ENCODE measurements at regions not wholly inside any gene's neighbourhood (a gene's known extent, or its start where the extent isn't known, plus 50 kb on each side); places are given as distances from the start of the nearest gene placed in this dataset.

DNA sequence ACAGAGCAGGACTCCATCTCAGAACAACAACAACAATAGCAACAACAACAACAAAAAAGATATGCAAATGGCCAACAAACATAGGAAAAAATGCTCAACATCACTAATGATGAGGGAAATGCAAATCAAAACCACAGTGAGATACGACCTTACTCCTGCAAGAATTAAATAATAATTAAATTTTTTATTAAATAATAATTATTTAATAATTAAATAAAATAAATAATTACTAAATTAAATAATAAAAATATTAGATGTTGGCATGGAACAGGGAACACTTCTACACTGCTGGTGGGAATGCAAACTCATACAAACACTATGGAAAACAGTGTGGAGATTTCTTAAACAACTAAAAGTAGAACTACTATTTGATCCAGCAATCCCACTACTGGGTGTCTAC is 1022.3 kb upstream of the B3GALT2 start (continued):
- TF ChIP-seq, protein P1, sequence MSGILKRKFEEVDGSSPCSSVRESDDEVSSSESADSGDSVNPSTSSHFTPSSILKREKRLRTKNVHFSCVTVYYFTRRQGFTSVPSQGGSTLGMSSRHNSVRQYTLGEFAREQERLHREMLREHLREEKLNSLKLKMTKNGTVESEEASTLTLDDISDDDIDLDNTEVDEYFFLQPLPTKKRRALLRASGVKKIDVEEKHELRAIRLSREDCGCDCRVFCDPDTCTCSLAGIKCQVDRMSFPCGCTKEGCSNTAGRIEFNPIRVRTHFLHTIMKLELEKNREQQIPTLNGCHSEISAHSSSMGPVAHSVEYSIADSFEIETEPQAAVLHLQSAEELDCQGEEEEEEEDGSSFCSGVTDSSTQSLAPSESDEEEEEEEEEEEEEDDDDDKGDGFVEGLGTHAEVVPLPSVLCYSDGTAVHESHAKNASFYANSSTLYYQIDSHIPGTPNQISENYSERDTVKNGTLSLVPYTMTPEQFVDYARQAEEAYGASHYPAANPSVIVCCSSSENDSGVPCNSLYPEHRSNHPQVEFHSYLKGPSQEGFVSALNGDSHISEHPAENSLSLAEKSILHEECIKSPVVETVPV (CRISPR knock-in tag; IDR thresholded peaks at IDR 0.05) = no peak
- TF ChIP-seq, protein P2, sequence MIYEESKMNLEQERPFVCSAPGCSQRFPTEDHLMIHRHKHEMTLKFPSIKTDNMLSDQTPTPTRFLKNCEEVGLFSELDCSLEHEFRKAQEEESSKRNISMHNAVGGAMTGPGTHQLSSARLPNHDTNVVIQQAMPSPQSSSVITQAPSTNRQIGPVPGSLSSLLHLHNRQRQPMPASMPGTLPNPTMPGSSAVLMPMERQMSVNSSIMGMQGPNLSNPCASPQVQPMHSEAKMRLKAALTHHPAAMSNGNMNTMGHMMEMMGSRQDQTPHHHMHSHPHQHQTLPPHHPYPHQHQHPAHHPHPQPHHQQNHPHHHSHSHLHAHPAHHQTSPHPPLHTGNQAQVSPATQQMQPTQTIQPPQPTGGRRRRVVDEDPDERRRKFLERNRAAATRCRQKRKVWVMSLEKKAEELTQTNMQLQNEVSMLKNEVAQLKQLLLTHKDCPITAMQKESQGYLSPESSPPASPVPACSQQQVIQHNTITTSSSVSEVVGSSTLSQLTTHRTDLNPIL (CRISPR knock-in tag; IDR thresholded peaks at IDR 0.05; ENCODE audit: low read depth) = no peak

GRCh38 chr1:194196562-194196961 is 1010.1 kb upstream of the B3GALT2 start:
- ATAC-seq = no peak
- TF ChIP-seq CSDC2 (CRISPR knock-in tag; IDR thresholded peaks at IDR 0.05) = no peak
- no peak for TF ChIP-seq RARB (CRISPR knock-in tag; IDR thresholded peaks at IDR 0.05)
- TF ChIP-seq, protein P1 (CRISPR knock-in tag; IDR thresholded peaks at IDR 0.05) = no peak
- TF ChIP-seq, protein P3, sequence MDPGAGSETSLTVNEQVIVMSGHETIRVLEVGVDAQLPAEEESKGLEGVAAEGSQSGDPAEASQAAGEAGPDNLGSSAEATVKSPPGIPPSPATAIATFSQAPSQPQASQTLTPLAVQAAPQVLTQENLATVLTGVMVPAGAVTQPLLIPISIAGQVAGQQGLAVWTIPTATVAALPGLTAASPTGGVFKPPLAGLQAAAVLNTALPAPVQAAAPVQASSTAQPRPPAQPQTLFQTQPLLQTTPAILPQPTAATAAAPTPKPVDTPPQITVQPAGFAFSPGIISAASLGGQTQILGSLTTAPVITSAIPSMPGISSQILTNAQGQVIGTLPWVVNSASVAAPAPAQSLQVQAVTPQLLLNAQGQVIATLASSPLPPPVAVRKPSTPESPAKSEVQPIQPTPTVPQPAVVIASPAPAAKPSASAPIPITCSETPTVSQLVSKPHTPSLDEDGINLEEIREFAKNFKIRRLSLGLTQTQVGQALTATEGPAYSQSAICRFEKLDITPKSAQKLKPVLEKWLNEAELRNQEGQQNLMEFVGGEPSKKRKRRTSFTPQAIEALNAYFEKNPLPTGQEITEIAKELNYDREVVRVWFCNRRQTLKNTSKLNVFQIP (CRISPR knock-in tag; IDR thresholded peaks at IDR 0.05; ENCODE audit: borderline replicate concordance, low read depth) = no peak
- no peak for TF ChIP-seq GLIS3 (CRISPR knock-in tag; IDR thresholded peaks at IDR 0.05)
- TF ChIP-seq TOX (CRISPR knock-in tag; IDR thresholded peaks at IDR 0.05; ENCODE audit: borderline replicate concordance) = no peak
- TF ChIP-seq TCF4 (CRISPR knock-in tag; IDR thresholded peaks at IDR 0.05; ENCODE audit: borderline replicate concordance) = no peak
- TF ChIP-seq PPARA (CRISPR knock-in tag; IDR thresholded peaks at IDR 0.05; ENCODE audit: borderline replicate concordance) = no peak

GRCh38 chr1:194194724-194195123 is 1008.3 kb upstream of the B3GALT2 start:
- no peak for ATAC-seq
- TF ChIP-seq PPARA (CRISPR knock-in tag; IDR thresholded peaks at IDR 0.05; ENCODE audit: borderline replicate concordance) (no peak), BACH2 (CRISPR knock-in tag; IDR thresholded peaks at IDR 0.05; ENCODE audit: borderline replicate concordance) (no peak), RARB (CRISPR knock-in tag; IDR thresholded peaks at IDR 0.05) (no peak), ZNF565 (CRISPR knock-in tag; conservative IDR thresholded peaks at IDR 0.05; ENCODE audit: low read depth) (no peak), SNAI2 (CRISPR knock-in tag; IDR thresholded peaks at IDR 0.05) (no peak), ISL1 (CRISPR knock-in tag; IDR thresholded peaks at IDR 0.05) (no peak), TCF4 (CRISPR knock-in tag; IDR thresholded peaks at IDR 0.05; ENCODE audit: borderline replicate concordance) (no peak), OSR1 (CRISPR knock-in tag; IDR thresholded peaks at IDR 0.05) (no peak), CSDC2 (CRISPR knock-in tag; IDR thresholded peaks at IDR 0.05) (no peak), TOX (CRISPR knock-in tag; IDR thresholded peaks at IDR 0.05; ENCODE audit: borderline replicate concordance) (no peak), PATZ1 (CRISPR knock-in tag; IDR thresholded peaks at IDR 0.05; ENCODE audit: borderline replicate concordance) (no peak), ZFP3 (CRISPR knock-in tag; IDR thresholded peaks at IDR 0.05) (no peak), ZNF70 (CRISPR knock-in tag; IDR thresholded peaks at IDR 0.05) (no peak), GLIS3 (CRISPR knock-in tag; IDR thresholded peaks at IDR 0.05) (no peak)
- TF ChIP-seq, protein P3 (CRISPR knock-in tag; IDR thresholded peaks at IDR 0.05; ENCODE audit: borderline replicate concordance, low read depth) = no peak
- TF ChIP-seq, protein P1 (CRISPR knock-in tag; IDR thresholded peaks at IDR 0.05) = no peak
- TF ChIP-seq, protein P4, sequence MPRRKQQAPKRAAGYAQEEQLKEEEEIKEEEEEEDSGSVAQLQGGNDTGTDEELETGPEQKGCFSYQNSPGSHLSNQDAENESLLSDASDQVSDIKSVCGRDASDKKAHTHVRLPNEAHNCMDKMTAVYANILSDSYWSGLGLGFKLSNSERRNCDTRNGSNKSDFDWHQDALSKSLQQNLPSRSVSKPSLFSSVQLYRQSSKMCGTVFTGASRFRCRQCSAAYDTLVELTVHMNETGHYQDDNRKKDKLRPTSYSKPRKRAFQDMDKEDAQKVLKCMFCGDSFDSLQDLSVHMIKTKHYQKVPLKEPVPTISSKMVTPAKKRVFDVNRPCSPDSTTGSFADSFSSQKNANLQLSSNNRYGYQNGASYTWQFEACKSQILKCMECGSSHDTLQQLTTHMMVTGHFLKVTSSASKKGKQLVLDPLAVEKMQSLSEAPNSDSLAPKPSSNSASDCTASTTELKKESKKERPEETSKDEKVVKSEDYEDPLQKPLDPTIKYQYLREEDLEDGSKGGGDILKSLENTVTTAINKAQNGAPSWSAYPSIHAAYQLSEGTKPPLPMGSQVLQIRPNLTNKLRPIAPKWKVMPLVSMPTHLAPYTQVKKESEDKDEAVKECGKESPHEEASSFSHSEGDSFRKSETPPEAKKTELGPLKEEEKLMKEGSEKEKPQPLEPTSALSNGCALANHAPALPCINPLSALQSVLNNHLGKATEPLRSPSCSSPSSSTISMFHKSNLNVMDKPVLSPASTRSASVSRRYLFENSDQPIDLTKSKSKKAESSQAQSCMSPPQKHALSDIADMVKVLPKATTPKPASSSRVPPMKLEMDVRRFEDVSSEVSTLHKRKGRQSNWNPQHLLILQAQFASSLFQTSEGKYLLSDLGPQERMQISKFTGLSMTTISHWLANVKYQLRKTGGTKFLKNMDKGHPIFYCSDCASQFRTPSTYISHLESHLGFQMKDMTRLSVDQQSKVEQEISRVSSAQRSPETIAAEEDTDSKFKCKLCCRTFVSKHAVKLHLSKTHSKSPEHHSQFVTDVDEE (CRISPR knock-in tag; IDR thresholded peaks at IDR 0.05) = no peak
